H1 (cell line): ENCODE measurements at regions not wholly inside any gene's neighbourhood (a gene's known extent, or its start where the extent isn't known, plus 50 kb on each side); places are given as distances from the start of the nearest gene placed in this dataset.

Experiments
- CTCF ChIA-PET: fragments of 300-600 bp; sonication (Branson Sonifier 250); formaldehyde crosslinking; loops from one replicate; lab custom pipeline; 2021; ENCODE audit not compliant: partially characterized antibody; lab: Charles Lee
- POLR2A ChIA-PET: fragments of 300-600 bp; sonication (Branson Sonifier 250); formaldehyde crosslinking; loops from one replicate; lab custom pipeline; 2021; ENCODE audit warnings: inconsistent platforms; ENCODE audit not compliant: partially characterized antibody; lab: Charles Lee
- DNase-seq, 2 experiments: peaks; one replicate each; pipeline versions ENCODE4 v3.0.0 to v3.0.0-alpha.2; 2010 to 2022; ENCODE audit warnings: low spot score in 2 of 2, low read depth in 1 of 2, mixed read lengths in 1 of 2
- FAIRE-seq: peaks from 2 replicates; lab custom pipeline; 2011; peaks lifted over from hg19 to GRCh38; lab: Jason Lieb, UNC
- H2AFZ ChIP-seq: 2 replicates; pipeline ENCODE4 v1.8.1; 2012; ENCODE audit warnings: low read length, inconsistent platforms
- H2AK5ac ChIP-seq: 2 replicates; pipeline ENCODE4 v1.6.1; 2013; ENCODE audit warnings: low read depth, low read length
- H2BK120ac ChIP-seq: replicated peaks from 2 replicates; pipeline ENCODE3; 2013; ENCODE audit warnings: low read depth, low read length, inconsistent platforms
- H2BK12ac ChIP-seq: 2 replicates; pipeline ENCODE4 v1.6.1; 2013; ENCODE audit warnings: low read depth, low read length
- H2BK15ac ChIP-seq: 2 replicates; pipeline ENCODE4 v1.6.1; 2013; ENCODE audit warnings: low read length
- H2BK20ac ChIP-seq: 2 replicates; pipeline ENCODE4 v1.6.1; 2013; ENCODE audit warnings: low read length
- H2BK5ac ChIP-seq: 2 replicates; pipeline ENCODE4 v1.6.1; 2013; ENCODE audit warnings: low read depth, low read length
- H3K14ac ChIP-seq: 2 replicates; pipeline ENCODE4 v1.6.1; 2013; ENCODE audit warnings: inconsistent platforms; ENCODE audit not compliant: insufficient read length
- H3K18ac ChIP-seq: 2 replicates; pipeline ENCODE4 v1.6.1; 2013; ENCODE audit warnings: low read length; ENCODE audit errors: extremely low read depth
- H3K23ac ChIP-seq: 2 replicates; pipeline ENCODE4 v1.6.1; 2013; ENCODE audit warnings: inconsistent platforms; ENCODE audit not compliant: insufficient read length
- H3K23me2 ChIP-seq: 2 replicates; pipeline ENCODE4 v1.6.1; 2013; ENCODE audit warnings: low read depth, low read length
- H3K27ac ChIP-seq: 2 replicates; pipeline ENCODE4 v1.6.1; 2011; ENCODE audit warnings: low read depth, low read length, inconsistent platforms
- H3K27me3 ChIP-seq, 4 experiments: replicated peaks in 1 of 4; 1 replicate in 1 of 4; 2 replicates in 3 of 4; pipeline versions ENCODE4 v1.6.1 to v1.8.1; 2011 to 2013; ENCODE audit warnings: low read length in 3 of 4, mild to moderate bottlenecking in 3 of 4, inconsistent platforms in 2 of 4, mixed read lengths in 2 of 4, moderate library complexity in 1 of 4; ENCODE audit not compliant: control insufficient read depth in 3 of 4, insufficient read depth in 3 of 4; ENCODE audit errors: extremely low read depth in 1 of 4
- H3K36me3 ChIP-seq, 4 experiments: 2 replicates each; pipeline versions ENCODE4 v1.6.1 to v1.8.1; 2011 to 2013; ENCODE audit warnings: mild to moderate bottlenecking in 4 of 4, low read length in 3 of 4, moderate library complexity in 2 of 4, control low read depth in 1 of 4, inconsistent platforms in 1 of 4; ENCODE audit not compliant: insufficient read depth in 4 of 4, control insufficient read depth in 2 of 4
- H3K4ac ChIP-seq: replicated peaks from 2 replicates; pipeline ENCODE3; 2013; ENCODE audit warnings: low read length, low read depth, mixed read lengths, inconsistent platforms; ENCODE audit not compliant: insufficient read length
- H3K4me1 ChIP-seq, 4 experiments: replicated peaks in 1 of 4; 1 replicate in 1 of 4; 2 replicates in 3 of 4; pipeline versions ENCODE4 v1.6.1 to v1.8.1; 2011 to 2013; ENCODE audit warnings: low read length in 3 of 4, inconsistent platforms in 2 of 4, mixed read lengths in 1 of 4; ENCODE audit not compliant: insufficient read depth in 4 of 4, control insufficient read depth in 3 of 4
- H3K4me2 ChIP-seq, 2 experiments: 2 replicates each; pipeline versions ENCODE4 v1.6.1 to v1.8.1; 2011 to 2013; ENCODE audit warnings: low read depth in 2 of 2, low read length in 2 of 2, control low read depth in 1 of 2, inconsistent platforms in 1 of 2, mild to moderate bottlenecking in 1 of 2; ENCODE audit not compliant: insufficient read depth in 1 of 2
- H3K4me3 ChIP-seq, 4 experiments: fragments of 200-600, 300-600 bp in 1 of 4; sonication (generic), shearing (Covaris generic), sonication (Bioruptor Twin) in 1 of 4; 2 replicates each; pipeline versions ENCODE4 v1.5.1 to v1.8.1; 2011 to 2016; ENCODE audit warnings: low read length in 4 of 4, low read depth in 3 of 4, control low read depth in 2 of 4, inconsistent platforms in 2 of 4, mild to moderate bottlenecking in 2 of 4, mixed read lengths in 1 of 4, moderate library complexity in 1 of 4; ENCODE audit not compliant: insufficient read depth in 2 of 4; ENCODE audit errors: extremely low read depth in 1 of 4
- H3K56ac ChIP-seq: replicated peaks from 2 replicates; pipeline ENCODE3; 2013; ENCODE audit warnings: low read depth, mild to moderate bottlenecking, mixed read lengths, low read length, inconsistent platforms; ENCODE audit not compliant: insufficient read length
- H3K79me1 ChIP-seq: 2 replicates; pipeline ENCODE4 v1.6.1; 2013; ENCODE audit warnings: low read depth, low read length, control low read depth
- H3K79me2 ChIP-seq, 2 experiments: 2 replicates each; pipeline versions ENCODE4 v1.6.1 to v1.8.1; 2012 to 2013; ENCODE audit warnings: low read length in 2 of 2, mild to moderate bottlenecking in 2 of 2, inconsistent platforms in 1 of 2; ENCODE audit not compliant: insufficient read depth in 2 of 2, control insufficient read depth in 1 of 2
- H3K9ac ChIP-seq, 4 experiments: replicated peaks in 1 of 4; 1 replicate in 1 of 4; 2 replicates in 3 of 4; pipeline versions ENCODE4 v1.6.1 to v1.8.1; 2011 to 2013; ENCODE audit warnings: low read depth in 3 of 4, low read length in 3 of 4, control low read depth in 2 of 4, mild to moderate bottlenecking in 2 of 4, moderate library complexity in 2 of 4, inconsistent platforms in 1 of 4; ENCODE audit errors: extremely low read depth in 1 of 4
- H3K9me3 ChIP-seq, 2 experiments: 2 replicates each; pipeline versions ENCODE4 v1.6.1 to v1.8.1; 2012 to 2013; ENCODE audit warnings: mild to moderate bottlenecking in 2 of 2, moderate library complexity in 2 of 2, control low read depth in 1 of 2, inconsistent platforms in 1 of 2, low read depth in 1 of 2, low read length in 1 of 2, mixed read lengths in 1 of 2; ENCODE audit not compliant: insufficient read depth in 2 of 2
- H4K20me1 ChIP-seq, 2 experiments: replicated peaks in 1 of 2; 2 replicates each; pipeline versions ENCODE3 to v1.8.1; 2011 to 2013; ENCODE audit warnings: inconsistent platforms in 2 of 2, low read length in 2 of 2, mild to moderate bottlenecking in 1 of 2; ENCODE audit not compliant: insufficient read depth in 2 of 2, control insufficient read depth in 1 of 2
- H4K5ac ChIP-seq: 2 replicates; pipeline ENCODE4 v1.6.1; 2013; ENCODE audit warnings: low read length, low read depth, mixed read lengths, inconsistent platforms; ENCODE audit not compliant: insufficient read length
- H4K8ac ChIP-seq: 2 replicates; pipeline ENCODE4 v1.8.0; 2013; ENCODE audit warnings: mild to moderate bottlenecking, moderate library complexity, low read length, inconsistent platforms; ENCODE audit not compliant: insufficient read depth; ENCODE audit errors: extremely low read depth
- H4K91ac ChIP-seq: replicated peaks from 2 replicates; pipeline ENCODE3; 2013; ENCODE audit warnings: low read length, mixed read lengths, inconsistent platforms; ENCODE audit not compliant: insufficient read length
- BRCA1 ChIP-seq: IDR thresholded peaks from 2 replicates; pipeline ENCODE4 v1.6.1; 2012; ENCODE audit warnings: low read depth, low read length, improper control_type of control experiment
- CREB1 ChIP-seq: IDR thresholded peaks from 2 replicates; pipeline ENCODE4 v1.6.1; 2012; ENCODE audit warnings: inconsistent platforms
- NANOG ChIP-seq: IDR thresholded peaks from 2 replicates; pipeline ENCODE4 v1.6.1; 2011; ENCODE audit warnings: low read length, low read depth, mild to moderate bottlenecking, inconsistent platforms; ENCODE audit not compliant: insufficient read depth, poor library complexity, severe bottlenecking
- RAD21 ChIP-seq, 2 experiments: IDR thresholded peaks in 1 of 2; conservative IDR thresholded peaks in 1 of 2; 2 replicates each; pipeline ENCODE4 v1.6.1; 2011; ENCODE audit warnings: low read depth in 2 of 2, low read length in 2 of 2, improper control_type of control experiment in 1 of 2, inconsistent platforms in 1 of 2, mild to moderate bottlenecking in 1 of 2, moderate library complexity in 1 of 2
- RFX5 ChIP-seq: IDR thresholded peaks from 2 replicates; pipeline ENCODE4 v1.6.1; 2011; ENCODE audit warnings: low read depth, low read length, improper control_type of control experiment, borderline replicate concordance
- SIRT6 ChIP-seq: IDR thresholded peaks from one replicate; pipeline ENCODE4 v1.7.1; 2012; ENCODE audit warnings: low read length, inconsistent platforms
- SP1 ChIP-seq: IDR thresholded peaks from 2 replicates; pipeline ENCODE4 v1.6.1; 2011; ENCODE audit warnings: low read depth, low read length
- SP4 ChIP-seq: IDR thresholded peaks from 2 replicates; pipeline ENCODE4 v1.6.1; 2012; ENCODE audit warnings: low read length, inconsistent platforms
- TCF12 ChIP-seq: IDR thresholded peaks from 2 replicates; pipeline ENCODE4 v1.6.1; 2011; ENCODE audit warnings: low read depth, mild to moderate bottlenecking, low read length
- TEAD4 ChIP-seq: IDR thresholded peaks from 2 replicates; pipeline ENCODE4 v1.6.1; 2012; ENCODE audit warnings: low read depth, low read length, inconsistent platforms, mixed read lengths
- WGBS, 2 experiments: shearing (Covaris generic) in 1 of 2; methylation state at CpG; one replicate each; pipeline versions ENCODE4 v1.1.6 to v1.1.7; 2013 to 2015; ENCODE audit warnings: low lambda C conversion rate in 2 of 2, mixed read lengths in 2 of 2, inconsistent platforms in 1 of 2, low coverage in 1 of 2, missing lambda C conversion rate in 1 of 2; ENCODE audit not compliant: insufficient replicate concordance in 2 of 2, insufficient coverage in 1 of 2, insufficient read length in 1 of 2; ENCODE audit errors: extremely low coverage in 1 of 2, missing lambda C conversion rate in 1 of 2; 5-methylcytosine and 5-hydroxymethylcytosine counted together
- TF ChIP-seq, protein P1 (sequence below), 3 experiments: IDR thresholded peaks; 1 replicate in 2 of 3; 2 replicates in 1 of 3; pipeline versions ENCODE4 v1.5.1 to v1.6.1; 2011; ENCODE audit warnings: low read length in 3 of 3, mild to moderate bottlenecking in 3 of 3, inconsistent platforms in 2 of 3, low read depth in 1 of 3, moderate library complexity in 1 of 3; ENCODE audit not compliant: insufficient read depth in 1 of 3; ENCODE audit errors: control extremely low read depth in 1 of 3
- TF ChIP-seq, protein P2 (sequence below): IDR thresholded peaks from 2 replicates; pipeline ENCODE4 v1.6.1; 2012; ENCODE audit warnings: inconsistent platforms

DNA sequence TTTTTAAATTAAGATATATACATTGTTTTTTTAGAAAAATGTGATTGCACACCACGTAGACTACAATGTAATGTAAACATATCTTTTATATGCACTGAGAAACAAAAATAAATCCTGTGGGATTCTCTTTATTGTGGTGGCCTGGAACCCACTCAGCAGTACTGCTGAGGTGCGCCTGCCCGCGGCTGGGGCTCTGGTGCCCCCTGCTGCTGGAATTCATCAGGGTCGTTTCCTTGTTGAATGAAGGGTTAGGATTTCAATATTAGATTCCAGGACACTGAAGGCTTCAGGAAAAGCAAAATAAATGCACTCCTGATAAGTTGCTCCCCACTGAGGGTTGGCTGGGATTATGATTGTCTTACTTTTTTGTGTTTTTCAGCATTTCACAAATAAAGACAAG is 175.8 kb upstream of the GGTLC1 start:
- H2BK20ac ChIP-seq: no peak overlapping the region
- peaks cover 0 to 1% (median 0%) of the 10 kb centered on the region in 4 experiments; a peak in 2 of 7 replicates for H3K27me3 ChIP-seq
- DNase-seq (peak in 1 of 2 experiments; percentile 81), FAIRE-seq (peak; percentile 39)
- 34% methylated on average over 5 of the region's 5 CpGs; no CpG with 5 or more reads in 1 of the 2 experiments for WGBS, 2 experiments
- no peak overlapping the region for H2BK120ac ChIP-seq
- no peaks in the 10 kb centered on the region for H3K9me3 ChIP-seq
- no peak overlapping the region for H4K5ac ChIP-seq
- H3K4me3 ChIP-seq: no peak overlapping the region
- no peaks in the 10 kb centered on the region for H3K36me3 ChIP-seq
- H2BK5ac ChIP-seq: no peak overlapping the region
- H2AK5ac ChIP-seq: no peak overlapping the region
- no peak overlapping the region for H3K56ac ChIP-seq
- ChIA-PET CTCF (interaction anchor here (0.9 to 9.0 kb wide), 6 partner anchors 9 to 150 kb away, joined by 3 to 89 read pairs (median 4); no protein-coding TSS in a partner anchor), POLR2A (no interaction called here)
- no peaks in the 10 kb centered on the region for H3K79me1 ChIP-seq
- H3K14ac ChIP-seq: no peak overlapping the region
- H4K91ac ChIP-seq: no peak overlapping the region
- H4K8ac ChIP-seq: no peak overlapping the region
- no peaks in the 10 kb centered on the region for H3K79me2 ChIP-seq
- no peak overlapping the region for H2BK12ac ChIP-seq
- H3K9ac ChIP-seq: no peak overlapping the region
- no peaks in the 10 kb centered on the region for H4K20me1 ChIP-seq
- H3K18ac ChIP-seq: no peak overlapping the region
- no peak overlapping the region for H2AFZ ChIP-seq
- H3K27ac ChIP-seq: no peak overlapping the region
- no peaks in the 10 kb centered on the region for H3K23me2 ChIP-seq
- H3K4ac ChIP-seq: no peak overlapping the region
- peaks cover 0 to 4% (median 2%) of the 10 kb centered on the region in 4 experiments; a peak in 5 of 7 replicates for H3K4me1 ChIP-seq
- H3K4me2 ChIP-seq: no peak overlapping the region
- no peak overlapping the region for H2BK15ac ChIP-seq
- H3K23ac ChIP-seq: no peak overlapping the region
- 0 out of 2 replicates have a peak, but pooled peaks have one; percentile 15 for TF ChIP-seq TEAD4
- TF ChIP-seq SIRT6: no peak
- TF ChIP-seq NANOG: no peak
- no peak for TF ChIP-seq SP4
- no peak for TF ChIP-seq BRCA1
- no peak for TF ChIP-seq CREB1
- TF ChIP-seq RFX5: no peak
- no peak for TF ChIP-seq TCF12
- TF ChIP-seq SP1: no peak
- TF ChIP-seq, protein P1, sequence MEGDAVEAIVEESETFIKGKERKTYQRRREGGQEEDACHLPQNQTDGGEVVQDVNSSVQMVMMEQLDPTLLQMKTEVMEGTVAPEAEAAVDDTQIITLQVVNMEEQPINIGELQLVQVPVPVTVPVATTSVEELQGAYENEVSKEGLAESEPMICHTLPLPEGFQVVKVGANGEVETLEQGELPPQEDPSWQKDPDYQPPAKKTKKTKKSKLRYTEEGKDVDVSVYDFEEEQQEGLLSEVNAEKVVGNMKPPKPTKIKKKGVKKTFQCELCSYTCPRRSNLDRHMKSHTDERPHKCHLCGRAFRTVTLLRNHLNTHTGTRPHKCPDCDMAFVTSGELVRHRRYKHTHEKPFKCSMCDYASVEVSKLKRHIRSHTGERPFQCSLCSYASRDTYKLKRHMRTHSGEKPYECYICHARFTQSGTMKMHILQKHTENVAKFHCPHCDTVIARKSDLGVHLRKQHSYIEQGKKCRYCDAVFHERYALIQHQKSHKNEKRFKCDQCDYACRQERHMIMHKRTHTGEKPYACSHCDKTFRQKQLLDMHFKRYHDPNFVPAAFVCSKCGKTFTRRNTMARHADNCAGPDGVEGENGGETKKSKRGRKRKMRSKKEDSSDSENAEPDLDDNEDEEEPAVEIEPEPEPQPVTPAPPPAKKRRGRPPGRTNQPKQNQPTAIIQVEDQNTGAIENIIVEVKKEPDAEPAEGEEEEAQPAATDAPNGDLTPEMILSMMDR (IDR thresholded peaks at IDR 0.05; ENCODE audit: control extremely low read depth in 1 of 3, insufficient read depth in 1 of 3, low read depth in 1 of 3, low read length in 3 of 3): peak; percentile 62 to 74 (median 64)
- peak; percentile 80 to 84 for TF ChIP-seq RAD21 (IDR thresholded peaks at IDR 0.05 in 1 of 2, conservative IDR thresholded peaks at IDR 0.05 in 1 of 2; ENCODE audit: low read depth in 2 of 2, low read length in 2 of 2)
- TF ChIP-seq, protein P2, sequence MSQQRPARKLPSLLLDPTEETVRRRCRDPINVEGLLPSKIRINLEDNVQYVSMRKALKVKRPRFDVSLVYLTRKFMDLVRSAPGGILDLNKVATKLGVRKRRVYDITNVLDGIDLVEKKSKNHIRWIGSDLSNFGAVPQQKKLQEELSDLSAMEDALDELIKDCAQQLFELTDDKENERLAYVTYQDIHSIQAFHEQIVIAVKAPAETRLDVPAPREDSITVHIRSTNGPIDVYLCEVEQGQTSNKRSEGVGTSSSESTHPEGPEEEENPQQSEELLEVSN: no peak
